ENCODE measurements at regions not wholly inside any gene's neighbourhood (a gene's known extent, or its start where the extent isn't known, plus 50 kb on each side); places are given as distances from the start of the nearest gene placed in this dataset.

DNA sequence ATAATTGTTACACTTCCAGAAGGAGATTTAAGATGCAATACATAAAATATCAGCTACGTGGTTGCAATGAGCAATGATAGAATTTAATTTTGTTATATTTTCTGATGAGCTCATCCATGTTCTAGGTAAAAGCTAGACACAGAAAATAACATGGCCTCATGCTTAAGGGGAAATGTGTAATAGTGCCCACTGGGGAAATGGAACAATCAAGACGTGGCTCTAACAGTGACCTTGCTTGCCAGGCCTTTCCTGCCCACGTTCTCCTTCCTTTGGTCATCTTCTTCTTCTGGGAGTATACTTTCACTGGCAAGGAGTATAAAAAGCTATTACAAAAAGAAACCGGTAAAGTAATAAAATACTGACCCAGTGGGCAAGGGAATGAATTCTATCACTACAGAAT lies 116.2 kb upstream of the TMEM161B start (continued):
- TF ChIP-seq, protein P1, sequence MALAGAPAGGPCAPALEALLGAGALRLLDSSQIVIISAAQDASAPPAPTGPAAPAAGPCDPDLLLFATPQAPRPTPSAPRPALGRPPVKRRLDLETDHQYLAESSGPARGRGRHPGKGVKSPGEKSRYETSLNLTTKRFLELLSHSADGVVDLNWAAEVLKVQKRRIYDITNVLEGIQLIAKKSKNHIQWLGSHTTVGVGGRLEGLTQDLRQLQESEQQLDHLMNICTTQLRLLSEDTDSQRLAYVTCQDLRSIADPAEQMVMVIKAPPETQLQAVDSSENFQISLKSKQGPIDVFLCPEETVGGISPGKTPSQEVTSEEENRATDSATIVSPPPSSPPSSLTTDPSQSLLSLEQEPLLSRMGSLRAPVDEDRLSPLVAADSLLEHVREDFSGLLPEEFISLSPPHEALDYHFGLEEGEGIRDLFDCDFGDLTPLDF (CRISPR knock-in tag; IDR thresholded peaks at IDR 0.05), result no peak
- no peak for TF ChIP-seq ZBTB21 (CRISPR knock-in tag; IDR thresholded peaks at IDR 0.05; ENCODE audit: borderline replicate concordance)
- TF ChIP-seq, protein P2, sequence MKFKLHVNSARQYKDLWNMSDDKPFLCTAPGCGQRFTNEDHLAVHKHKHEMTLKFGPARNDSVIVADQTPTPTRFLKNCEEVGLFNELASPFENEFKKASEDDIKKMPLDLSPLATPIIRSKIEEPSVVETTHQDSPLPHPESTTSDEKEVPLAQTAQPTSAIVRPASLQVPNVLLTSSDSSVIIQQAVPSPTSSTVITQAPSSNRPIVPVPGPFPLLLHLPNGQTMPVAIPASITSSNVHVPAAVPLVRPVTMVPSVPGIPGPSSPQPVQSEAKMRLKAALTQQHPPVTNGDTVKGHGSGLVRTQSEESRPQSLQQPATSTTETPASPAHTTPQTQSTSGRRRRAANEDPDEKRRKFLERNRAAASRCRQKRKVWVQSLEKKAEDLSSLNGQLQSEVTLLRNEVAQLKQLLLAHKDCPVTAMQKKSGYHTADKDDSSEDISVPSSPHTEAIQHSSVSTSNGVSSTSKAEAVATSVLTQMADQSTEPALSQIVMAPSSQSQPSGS (CRISPR knock-in tag; IDR thresholded peaks at IDR 0.05; ENCODE audit: borderline replicate concordance, low read depth), result no peak
- TF ChIP-seq, protein P3, sequence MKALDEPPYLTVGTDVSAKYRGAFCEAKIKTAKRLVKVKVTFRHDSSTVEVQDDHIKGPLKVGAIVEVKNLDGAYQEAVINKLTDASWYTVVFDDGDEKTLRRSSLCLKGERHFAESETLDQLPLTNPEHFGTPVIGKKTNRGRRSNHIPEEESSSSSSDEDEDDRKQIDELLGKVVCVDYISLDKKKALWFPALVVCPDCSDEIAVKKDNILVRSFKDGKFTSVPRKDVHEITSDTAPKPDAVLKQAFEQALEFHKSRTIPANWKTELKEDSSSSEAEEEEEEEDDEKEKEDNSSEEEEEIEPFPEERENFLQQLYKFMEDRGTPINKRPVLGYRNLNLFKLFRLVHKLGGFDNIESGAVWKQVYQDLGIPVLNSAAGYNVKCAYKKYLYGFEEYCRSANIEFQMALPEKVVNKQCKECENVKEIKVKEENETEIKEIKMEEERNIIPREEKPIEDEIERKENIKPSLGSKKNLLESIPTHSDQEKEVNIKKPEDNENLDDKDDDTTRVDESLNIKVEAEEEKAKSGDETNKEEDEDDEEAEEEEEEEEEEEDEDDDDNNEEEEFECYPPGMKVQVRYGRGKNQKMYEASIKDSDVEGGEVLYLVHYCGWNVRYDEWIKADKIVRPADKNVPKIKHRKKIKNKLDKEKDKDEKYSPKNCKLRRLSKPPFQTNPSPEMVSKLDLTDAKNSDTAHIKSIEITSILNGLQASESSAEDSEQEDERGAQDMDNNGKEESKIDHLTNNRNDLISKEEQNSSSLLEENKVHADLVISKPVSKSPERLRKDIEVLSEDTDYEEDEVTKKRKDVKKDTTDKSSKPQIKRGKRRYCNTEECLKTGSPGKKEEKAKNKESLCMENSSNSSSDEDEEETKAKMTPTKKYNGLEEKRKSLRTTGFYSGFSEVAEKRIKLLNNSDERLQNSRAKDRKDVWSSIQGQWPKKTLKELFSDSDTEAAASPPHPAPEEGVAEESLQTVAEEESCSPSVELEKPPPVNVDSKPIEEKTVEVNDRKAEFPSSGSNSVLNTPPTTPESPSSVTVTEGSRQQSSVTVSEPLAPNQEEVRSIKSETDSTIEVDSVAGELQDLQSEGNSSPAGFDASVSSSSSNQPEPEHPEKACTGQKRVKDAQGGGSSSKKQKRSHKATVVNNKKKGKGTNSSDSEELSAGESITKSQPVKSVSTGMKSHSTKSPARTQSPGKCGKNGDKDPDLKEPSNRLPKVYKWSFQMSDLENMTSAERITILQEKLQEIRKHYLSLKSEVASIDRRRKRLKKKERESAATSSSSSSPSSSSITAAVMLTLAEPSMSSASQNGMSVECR (CRISPR knock-in tag; IDR thresholded peaks at IDR 0.05; ENCODE audit: borderline replicate concordance), result no peak
- TF ChIP-seq, protein P4, sequence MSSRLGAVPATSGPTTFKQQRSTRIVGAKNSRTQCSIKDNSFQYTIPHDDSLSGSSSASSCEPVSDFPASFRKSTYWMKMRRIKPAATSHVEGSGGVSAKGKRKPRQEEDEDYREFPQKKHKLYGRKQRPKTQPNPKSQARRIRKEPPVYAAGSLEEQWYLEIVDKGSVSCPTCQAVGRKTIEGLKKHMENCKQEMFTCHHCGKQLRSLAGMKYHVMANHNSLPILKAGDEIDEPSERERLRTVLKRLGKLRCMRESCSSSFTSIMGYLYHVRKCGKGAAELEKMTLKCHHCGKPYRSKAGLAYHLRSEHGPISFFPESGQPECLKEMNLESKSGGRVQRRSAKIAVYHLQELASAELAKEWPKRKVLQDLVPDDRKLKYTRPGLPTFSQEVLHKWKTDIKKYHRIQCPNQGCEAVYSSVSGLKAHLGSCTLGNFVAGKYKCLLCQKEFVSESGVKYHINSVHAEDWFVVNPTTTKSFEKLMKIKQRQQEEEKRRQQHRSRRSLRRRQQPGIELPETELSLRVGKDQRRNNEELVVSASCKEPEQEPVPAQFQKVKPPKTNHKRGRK (CRISPR knock-in tag; IDR thresholded peaks at IDR 0.05; ENCODE audit: borderline replicate concordance), result no peak
- TF ChIP-seq, protein P5, sequence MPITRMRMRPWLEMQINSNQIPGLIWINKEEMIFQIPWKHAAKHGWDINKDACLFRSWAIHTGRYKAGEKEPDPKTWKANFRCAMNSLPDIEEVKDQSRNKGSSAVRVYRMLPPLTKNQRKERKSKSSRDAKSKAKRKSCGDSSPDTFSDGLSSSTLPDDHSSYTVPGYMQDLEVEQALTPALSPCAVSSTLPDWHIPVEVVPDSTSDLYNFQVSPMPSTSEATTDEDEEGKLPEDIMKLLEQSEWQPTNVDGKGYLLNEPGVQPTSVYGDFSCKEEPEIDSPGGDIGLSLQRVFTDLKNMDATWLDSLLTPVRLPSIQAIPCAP (CRISPR knock-in tag; IDR thresholded peaks at IDR 0.05), result no peak
- TF ChIP-seq GRHL2 (CRISPR knock-in tag; IDR thresholded peaks at IDR 0.05; ENCODE audit: insufficient replicate concordance, severe bottlenecking), result no peak
- TF ChIP-seq, protein P6, sequence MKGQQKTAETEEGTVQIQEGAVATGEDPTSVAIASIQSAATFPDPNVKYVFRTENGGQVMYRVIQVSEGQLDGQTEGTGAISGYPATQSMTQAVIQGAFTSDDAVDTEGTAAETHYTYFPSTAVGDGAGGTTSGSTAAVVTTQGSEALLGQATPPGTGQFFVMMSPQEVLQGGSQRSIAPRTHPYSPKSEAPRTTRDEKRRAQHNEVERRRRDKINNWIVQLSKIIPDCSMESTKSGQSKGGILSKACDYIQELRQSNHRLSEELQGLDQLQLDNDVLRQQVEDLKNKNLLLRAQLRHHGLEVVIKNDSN (CRISPR knock-in tag; IDR thresholded peaks at IDR 0.05), result no peak

DNA sequence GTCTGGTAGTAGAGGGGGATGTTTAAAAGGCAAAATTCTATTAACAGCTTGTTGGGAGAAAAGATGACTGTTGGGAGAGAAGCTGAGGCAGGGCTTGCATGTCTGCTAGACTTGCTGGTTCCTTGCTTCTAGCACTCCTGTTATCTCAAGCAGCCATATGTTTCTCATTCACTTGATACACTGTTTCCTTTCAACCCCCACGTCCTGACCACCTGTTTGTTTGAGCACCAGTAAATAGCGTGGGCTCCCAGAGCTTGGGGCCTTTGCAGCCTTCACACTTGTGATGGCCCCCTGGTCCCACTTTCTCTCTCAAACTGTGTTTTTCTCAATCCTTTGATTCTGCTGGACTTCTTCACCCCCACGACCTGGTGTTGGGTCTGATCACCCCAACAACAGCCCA lies 111.7 kb upstream of the TMEM161B start:
- H3K4me1 Mint-ChIP-seq, result no peaks in the 10 kb centered on the region
- H3K27me3 Mint-ChIP-seq (ENCODE audit: low read depth), result no peaks in the 10 kb centered on the region
- DNase-seq (ENCODE audit: low spot score) (no peak), ATAC-seq (no peak)
- ChIA-PET CTCF (no interaction called here), POLR2A (no interaction called here)
- peaks cover 21% of the 10 kb centered on the region for H3K9me3 Mint-ChIP-seq
- peaks cover 4% of the 10 kb centered on the region; the same call in 1 of the 2 replicates for H3K36me3 Mint-ChIP-seq
- H3K4me3 Mint-ChIP-seq, result no peak overlapping the region
- no peak overlapping the region for H3K27ac Mint-ChIP-seq
- no peak for TF ChIP-seq JUN (CRISPR knock-in tag; IDR thresholded peaks at IDR 0.05)
- TF ChIP-seq ZNF671 (CRISPR knock-in tag; IDR thresholded peaks at IDR 0.05), result no peak
- TF ChIP-seq RORB (CRISPR knock-in tag; IDR thresholded peaks at IDR 0.05), result no peak
- no peak for TF ChIP-seq TEAD4 (CRISPR knock-in tag; IDR thresholded peaks at IDR 0.05)
- TF ChIP-seq, protein P7, sequence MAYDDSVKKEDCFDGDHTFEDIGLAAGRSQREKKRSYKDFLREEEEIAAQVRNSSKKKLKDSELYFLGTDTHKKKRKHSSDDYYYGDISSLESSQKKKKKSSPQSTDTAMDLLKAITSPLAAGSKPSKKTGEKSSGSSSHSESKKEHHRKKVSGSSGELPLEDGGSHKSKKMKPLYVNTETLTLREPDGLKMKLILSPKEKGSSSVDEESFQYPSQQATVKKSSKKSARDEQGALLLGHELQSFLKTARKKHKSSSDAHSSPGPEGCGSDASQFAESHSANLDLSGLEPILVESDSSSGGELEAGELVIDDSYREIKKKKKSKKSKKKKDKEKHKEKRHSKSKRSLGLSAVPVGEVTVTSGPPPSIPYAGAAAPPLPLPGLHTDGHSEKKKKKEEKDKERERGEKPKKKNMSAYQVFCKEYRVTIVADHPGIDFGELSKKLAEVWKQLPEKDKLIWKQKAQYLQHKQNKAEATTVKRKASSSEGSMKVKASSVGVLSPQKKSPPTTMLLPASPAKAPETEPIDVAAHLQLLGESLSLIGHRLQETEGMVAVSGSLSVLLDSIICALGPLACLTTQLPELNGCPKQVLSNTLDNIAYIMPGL (CRISPR knock-in tag; IDR thresholded peaks at IDR 0.05), result no peak
- TF ChIP-seq ESRRA (CRISPR knock-in tag; IDR thresholded peaks at IDR 0.05; ENCODE audit: borderline replicate concordance), result no peak
- TF ChIP-seq, protein P8, sequence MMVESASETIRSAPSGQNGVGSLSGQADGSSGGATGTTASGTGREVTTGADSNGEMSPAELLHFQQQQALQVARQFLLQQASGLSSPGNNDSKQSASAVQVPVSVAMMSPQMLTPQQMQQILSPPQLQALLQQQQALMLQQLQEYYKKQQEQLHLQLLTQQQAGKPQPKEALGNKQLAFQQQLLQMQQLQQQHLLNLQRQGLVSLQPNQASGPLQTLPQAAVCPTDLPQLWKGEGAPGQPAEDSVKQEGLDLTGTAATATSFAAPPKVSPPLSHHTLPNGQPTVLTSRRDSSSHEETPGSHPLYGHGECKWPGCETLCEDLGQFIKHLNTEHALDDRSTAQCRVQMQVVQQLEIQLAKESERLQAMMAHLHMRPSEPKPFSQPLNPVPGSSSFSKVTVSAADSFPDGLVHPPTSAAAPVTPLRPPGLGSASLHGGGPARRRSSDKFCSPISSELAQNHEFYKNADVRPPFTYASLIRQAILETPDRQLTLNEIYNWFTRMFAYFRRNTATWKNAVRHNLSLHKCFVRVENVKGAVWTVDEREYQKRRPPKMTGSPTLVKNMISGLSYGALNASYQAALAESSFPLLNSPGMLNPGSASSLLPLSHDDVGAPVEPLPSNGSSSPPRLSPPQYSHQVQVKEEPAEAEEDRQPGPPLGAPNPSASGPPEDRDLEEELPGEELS (CRISPR knock-in tag; IDR thresholded peaks at IDR 0.05), result no peak
- TF ChIP-seq, protein P9, sequence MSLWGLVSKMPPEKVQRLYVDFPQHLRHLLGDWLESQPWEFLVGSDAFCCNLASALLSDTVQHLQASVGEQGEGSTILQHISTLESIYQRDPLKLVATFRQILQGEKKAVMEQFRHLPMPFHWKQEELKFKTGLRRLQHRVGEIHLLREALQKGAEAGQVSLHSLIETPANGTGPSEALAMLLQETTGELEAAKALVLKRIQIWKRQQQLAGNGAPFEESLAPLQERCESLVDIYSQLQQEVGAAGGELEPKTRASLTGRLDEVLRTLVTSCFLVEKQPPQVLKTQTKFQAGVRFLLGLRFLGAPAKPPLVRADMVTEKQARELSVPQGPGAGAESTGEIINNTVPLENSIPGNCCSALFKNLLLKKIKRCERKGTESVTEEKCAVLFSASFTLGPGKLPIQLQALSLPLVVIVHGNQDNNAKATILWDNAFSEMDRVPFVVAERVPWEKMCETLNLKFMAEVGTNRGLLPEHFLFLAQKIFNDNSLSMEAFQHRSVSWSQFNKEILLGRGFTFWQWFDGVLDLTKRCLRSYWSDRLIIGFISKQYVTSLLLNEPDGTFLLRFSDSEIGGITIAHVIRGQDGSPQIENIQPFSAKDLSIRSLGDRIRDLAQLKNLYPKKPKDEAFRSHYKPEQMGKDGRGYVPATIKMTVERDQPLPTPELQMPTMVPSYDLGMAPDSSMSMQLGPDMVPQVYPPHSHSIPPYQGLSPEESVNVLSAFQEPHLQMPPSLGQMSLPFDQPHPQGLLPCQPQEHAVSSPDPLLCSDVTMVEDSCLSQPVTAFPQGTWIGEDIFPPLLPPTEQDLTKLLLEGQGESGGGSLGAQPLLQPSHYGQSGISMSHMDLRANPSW (CRISPR knock-in tag; conservative IDR thresholded peaks at IDR 0.05; ENCODE audit: low read depth), result no peak
- TF ChIP-seq OVOL2 (CRISPR knock-in tag; IDR thresholded peaks at IDR 0.05; ENCODE audit: borderline replicate concordance), result no peak
- TF ChIP-seq GABPB1 (CRISPR knock-in tag; IDR thresholded peaks at IDR 0.05), result no peak
- no peak for TF ChIP-seq ZBTB21 (CRISPR knock-in tag; IDR thresholded peaks at IDR 0.05; ENCODE audit: borderline replicate concordance)
- TF ChIP-seq SMAD4 (CRISPR knock-in tag; IDR thresholded peaks at IDR 0.05), result no peak
